Gastrocnemius medialis (tissue), 4 donors: ENCODE measurements at regions not wholly inside any gene's neighbourhood (a gene's known extent, or its start where the extent isn't known, plus 50 kb on each side); places are given as distances from the start of the nearest gene placed in this dataset.

Experiments
- POLR2A ChIP-seq, 2 donors: fragments of 450-650 bp; IDR thresholded peaks; one replicate each; pipeline ENCODE4 v1.6.1; 2017; ENCODE audit warnings: antibody characterized with exemption in 2 of 2, mild to moderate bottlenecking in 2 of 2, moderate library complexity in 2 of 2
- TF ChIP-seq, protein P1 (sequence below), 5 experiments: fragments of 450-650 bp in 3 of 5; fragments of 200-600 bp in 2 of 5; sonication (generic) in 2 of 5; IDR thresholded peaks in 4 of 5; conservative IDR thresholded peaks in 1 of 5; 1 replicate in 4 of 5; 2 replicates in 1 of 5; pipeline ENCODE4 v1.5.1; 2016 to 2019; ENCODE audit warnings: antibody characterized with exemption in 5 of 5, mild to moderate bottlenecking in 3 of 5, moderate library complexity in 3 of 5

DNA sequence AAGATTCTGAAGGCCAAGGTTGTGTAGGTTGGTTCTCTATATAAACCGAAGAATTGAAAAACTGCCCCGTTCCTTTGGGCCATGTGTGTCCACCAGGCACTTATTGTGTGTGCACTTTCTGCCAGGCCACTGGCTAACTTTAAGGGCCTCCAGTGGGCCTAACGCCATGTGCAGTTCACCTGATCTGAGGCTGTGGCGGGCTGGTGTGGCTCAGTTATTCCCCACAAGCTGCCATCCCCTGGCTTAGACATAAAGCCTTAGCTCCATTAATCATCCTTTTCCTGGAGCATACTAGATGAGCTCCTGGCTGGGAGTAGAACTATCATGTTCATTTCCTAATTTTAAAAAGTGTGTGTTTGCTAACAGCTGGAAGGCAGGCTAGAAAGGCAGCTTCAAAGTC, 304.1 kb upstream of the TNP1 start:
- TF ChIP-seq POLR2A (IDR thresholded peaks at IDR 0.05), result no peak
- TF ChIP-seq, protein P1, sequence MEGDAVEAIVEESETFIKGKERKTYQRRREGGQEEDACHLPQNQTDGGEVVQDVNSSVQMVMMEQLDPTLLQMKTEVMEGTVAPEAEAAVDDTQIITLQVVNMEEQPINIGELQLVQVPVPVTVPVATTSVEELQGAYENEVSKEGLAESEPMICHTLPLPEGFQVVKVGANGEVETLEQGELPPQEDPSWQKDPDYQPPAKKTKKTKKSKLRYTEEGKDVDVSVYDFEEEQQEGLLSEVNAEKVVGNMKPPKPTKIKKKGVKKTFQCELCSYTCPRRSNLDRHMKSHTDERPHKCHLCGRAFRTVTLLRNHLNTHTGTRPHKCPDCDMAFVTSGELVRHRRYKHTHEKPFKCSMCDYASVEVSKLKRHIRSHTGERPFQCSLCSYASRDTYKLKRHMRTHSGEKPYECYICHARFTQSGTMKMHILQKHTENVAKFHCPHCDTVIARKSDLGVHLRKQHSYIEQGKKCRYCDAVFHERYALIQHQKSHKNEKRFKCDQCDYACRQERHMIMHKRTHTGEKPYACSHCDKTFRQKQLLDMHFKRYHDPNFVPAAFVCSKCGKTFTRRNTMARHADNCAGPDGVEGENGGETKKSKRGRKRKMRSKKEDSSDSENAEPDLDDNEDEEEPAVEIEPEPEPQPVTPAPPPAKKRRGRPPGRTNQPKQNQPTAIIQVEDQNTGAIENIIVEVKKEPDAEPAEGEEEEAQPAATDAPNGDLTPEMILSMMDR (IDR thresholded peaks at IDR 0.05 in 4 of 5, conservative IDR thresholded peaks at IDR 0.05 in 1 of 5), result no peak
